Endometrial microvascular endothelial cells (primary cell): ENCODE measurements at regions not wholly inside any gene's neighbourhood (a gene's known extent, or its start where the extent isn't known, plus 50 kb on each side); places are given as distances from the start of the nearest gene placed in this dataset.

Experiments
- in situ Hi-C: cut with HindIII; loops from 2 replicates; pipeline ENCODE4 v1.10.0; 2017; ENCODE audit warnings: low sequenced_read_pairs, low pct_unique_long_range_greater_than_20kb; ENCODE audit errors: inconsistent ontology term

- in situ Hi-C loops: no loop called here
These were observed 124.3 kb upstream of the KLF6 start for GRCh38 chr10:3909339-3909738.

GRCh38 chr10:3908183-3908582 lies 123.2 kb upstream of the KLF6 start:
- in situ Hi-C loops: no loop called here

GRCh38 chr10:3907514-3907913 lies 122.5 kb upstream of the KLF6 start:
- in situ Hi-C loops: no loop called here

GRCh38 chr10:3906511-3907111 lies 121.6 kb upstream of the KLF6 start:
- in situ Hi-C loops: no loop called here

GRCh38 chr10:3904419-3904960 lies 119.5 kb upstream of the KLF6 start:
- in situ Hi-C loops: no loop called here

GRCh38 chr10:3902809-3903410 lies 117.9 kb upstream of the KLF6 start:
- in situ Hi-C loops: no loop called here

GRCh38 chr10:3902054-3902808 lies 117.2 kb upstream of the KLF6 start:
- in situ Hi-C loops: no loop called here

GRCh38 chr10:3901370-3901769 lies 116.4 kb upstream of the KLF6 start:
- in situ Hi-C loops: no loop called here

- in situ Hi-C loops: no loop called here
These were observed 115.4 kb upstream of the KLF6 start for GRCh38 chr10:3900391-3900790.

GRCh38 chr10:3898821-3899220 lies 113.8 kb upstream of the KLF6 start:
- in situ Hi-C loops: no loop called here

- in situ Hi-C loops: no loop called here
These were observed 112.1 kb upstream of the KLF6 start for GRCh38 chr10:3897156-3897555.

GRCh38 chr10:3896161-3896560 lies 111.2 kb upstream of the KLF6 start:
- in situ Hi-C loops: no loop called here

- in situ Hi-C loops: no loop called here
These were observed 110.1 kb upstream of the KLF6 start for GRCh38 chr10:3895045-3895631.

GRCh38 chr10:3893901-3894563 lies 109.0 kb upstream of the KLF6 start:
- in situ Hi-C loops: no loop called here

- in situ Hi-C loops: no loop called here
These were observed 107.7 kb upstream of the KLF6 start for GRCh38 chr10:3892440-3893425.

- in situ Hi-C loops: no loop called here
These were observed 106.4 kb upstream of the KLF6 start for GRCh38 chr10:3891396-3891795.

GRCh38 chr10:3890602-3891352 lies 105.8 kb upstream of the KLF6 start:
- in situ Hi-C loops: no loop called here
